Naive thymus-derived CD8-positive, alpha-beta T cell (primary cell): ENCODE measurements at regions not wholly inside any gene's neighbourhood (a gene's known extent, or its start where the extent isn't known, plus 50 kb on each side); places are given as distances from the start of the nearest gene placed in this dataset.
A peak's percentile ranks its signal among the peaks of the same experiment; 100 is the strongest.
"Not testable (repeated sequence)": the region's sequence is repeated elsewhere in the genome, so short reads cannot be mapped to it uniquely, and the experiment has no call there.

Source experiments
- ATAC-seq, 2 donors: fragments of 150-1000 bp; cut with Tn5 transposase in 1 of 2; sonication (Bioruptor Pico), chemical (Tn5 transposase) in 1 of 2; 1 replicate in 1 of 2; 2 replicates in 1 of 2; pipeline ENCODE4 v1.10.0; 2021; ENCODE audit warnings: mild to moderate bottlenecking in 2 of 2, moderate library complexity in 2 of 2
- POLR2A ChIA-PET: fragments of 350-600 bp; sonication (Branson Sonifier 250); formaldehyde crosslinking; loops from one replicate; lab custom pipeline; 2021; ENCODE audit warnings: antibody characterized with exemption; lab: Charles Lee
- DNase-seq, 10 donors: peaks; one replicate each; pipeline versions ENCODE4 v3.0.0 to v3.0.0-alpha.2; 2020 to 2022
- H3K27ac Mint-ChIP-seq, 10 donors: one replicate each; pipeline ENCODE4 v1.8.0; 2020 to 2022; ENCODE audit warnings: mild to moderate bottlenecking in 10 of 10, mixed read lengths in 10 of 10, moderate library complexity in 4 of 10, inconsistent platforms in 1 of 10
- H3K27me3 Mint-ChIP-seq, 5 donors: one replicate each; pipeline ENCODE4 v1.8.0; 2021 to 2022; ENCODE audit warnings: mixed read lengths in 5 of 5
- H3K36me3 Mint-ChIP-seq, 3 donors: one replicate each; pipeline ENCODE4 v1.8.0; 2020 to 2022; ENCODE audit warnings: mixed read lengths in 3 of 3, mild to moderate bottlenecking in 2 of 3, inconsistent platforms in 1 of 3
- H3K4me1 Mint-ChIP-seq, 4 donors: one replicate each; pipeline ENCODE4 v1.8.0; 2021 to 2022; ENCODE audit warnings: mixed read lengths in 4 of 4
- H3K4me3 Mint-ChIP-seq, 10 donors: one replicate each; pipeline ENCODE4 v1.8.0; 2020 to 2022; ENCODE audit warnings: mild to moderate bottlenecking in 10 of 10, mixed read lengths in 10 of 10, moderate library complexity in 6 of 10, inconsistent platforms in 1 of 10
- H3K9me3 Mint-ChIP-seq, 9 donors: one replicate each; pipeline ENCODE4 v1.8.0; 2020 to 2022; ENCODE audit warnings: mixed read lengths in 9 of 9, mild to moderate bottlenecking in 3 of 9, inconsistent platforms in 1 of 9, moderate library complexity in 1 of 9

DNA sequence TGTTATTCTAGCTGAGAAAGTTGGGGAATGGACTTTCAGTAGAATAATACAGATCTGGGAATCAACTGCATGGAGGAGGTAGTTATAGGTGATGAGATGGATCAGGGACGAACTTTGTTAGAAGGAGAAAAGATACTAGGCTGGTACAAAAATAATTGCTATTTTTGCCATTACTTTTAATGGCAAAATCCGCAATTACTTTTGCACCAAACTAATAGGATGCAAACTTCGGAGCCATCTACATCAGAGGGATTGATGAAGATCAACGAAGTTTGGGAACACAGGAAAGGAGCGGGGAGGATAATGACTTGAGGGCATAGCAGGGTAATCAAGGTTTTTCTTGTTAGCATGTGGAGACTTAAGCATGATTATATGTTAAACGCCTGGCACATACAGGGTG, 111.9 kb downstream of the DEFB131A start:
- H3K27ac Mint-ChIP-seq, H3K4me1 Mint-ChIP-seq, DNase-seq, H3K27me3 Mint-ChIP-seq, H3K4me3 Mint-ChIP-seq, H3K9me3 Mint-ChIP-seq, ATAC-seq, POLR2A ChIA-PET, H3K36me3 Mint-ChIP-seq: not testable (repeated sequence)

DNA sequence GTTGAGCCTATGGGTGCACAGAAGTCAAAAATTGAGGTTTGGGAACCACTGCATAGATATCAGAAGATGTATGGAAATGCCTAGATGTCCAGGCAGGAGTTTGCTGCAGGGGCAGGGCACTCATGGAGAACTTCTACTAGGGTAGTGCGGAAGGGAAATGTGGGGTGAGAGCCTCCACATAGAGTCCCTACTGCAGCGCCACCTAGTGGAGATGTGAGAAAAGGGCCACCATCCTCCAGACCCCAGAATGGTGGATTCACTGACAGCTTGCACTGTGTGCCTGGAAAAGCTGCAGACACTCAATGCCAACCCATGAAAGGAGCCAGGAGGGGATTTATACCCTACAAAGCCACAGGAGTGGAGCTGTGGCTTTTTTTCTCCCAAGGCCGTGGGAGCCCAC, 133.7 kb downstream of the DEFB131A start:
- H3K4me3 Mint-ChIP-seq, POLR2A ChIA-PET, H3K4me1 Mint-ChIP-seq, ATAC-seq, H3K27me3 Mint-ChIP-seq, H3K27ac Mint-ChIP-seq, DNase-seq: not testable (repeated sequence)
- Mint-ChIP-seq H3K9me3 (peaks cover 16 to 67% (median 44%) of the 10 kb centered on the region in 9 donors), H3K36me3 (peaks cover 2 to 31% (median 13%) of the 10 kb centered on the region in 3 donors)

DNA sequence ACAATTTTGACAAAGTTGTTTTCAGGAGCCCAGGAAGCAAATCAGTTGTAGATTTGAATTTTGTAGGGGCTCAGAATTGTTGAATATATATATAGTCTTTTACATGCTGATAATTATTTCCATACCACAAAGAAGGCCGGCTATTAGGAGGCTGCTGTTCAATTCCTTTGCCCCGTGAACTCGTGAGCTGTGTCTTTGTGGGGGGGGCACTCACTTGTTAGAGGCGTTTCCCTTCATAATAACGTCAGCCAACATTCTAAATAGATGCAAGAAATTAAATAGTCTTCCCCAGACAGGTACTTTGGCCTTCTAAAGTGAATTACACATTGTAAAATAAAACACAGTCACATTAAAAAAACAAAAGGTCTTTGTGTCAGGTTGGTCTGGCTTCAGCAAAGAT, 138.7 kb downstream of the DEFB131A start:
- ATAC-seq, H3K27me3 Mint-ChIP-seq, H3K4me3 Mint-ChIP-seq, POLR2A ChIA-PET, H3K4me1 Mint-ChIP-seq, H3K27ac Mint-ChIP-seq, DNase-seq: not testable (repeated sequence)
- peaks cover 8 to 44% (median 25%) of the 10 kb centered on the region in 9 donors for H3K9me3 Mint-ChIP-seq
- peaks cover 2 to 17% (median 6%) of the 10 kb centered on the region in 3 donors for H3K36me3 Mint-ChIP-seq

DNA sequence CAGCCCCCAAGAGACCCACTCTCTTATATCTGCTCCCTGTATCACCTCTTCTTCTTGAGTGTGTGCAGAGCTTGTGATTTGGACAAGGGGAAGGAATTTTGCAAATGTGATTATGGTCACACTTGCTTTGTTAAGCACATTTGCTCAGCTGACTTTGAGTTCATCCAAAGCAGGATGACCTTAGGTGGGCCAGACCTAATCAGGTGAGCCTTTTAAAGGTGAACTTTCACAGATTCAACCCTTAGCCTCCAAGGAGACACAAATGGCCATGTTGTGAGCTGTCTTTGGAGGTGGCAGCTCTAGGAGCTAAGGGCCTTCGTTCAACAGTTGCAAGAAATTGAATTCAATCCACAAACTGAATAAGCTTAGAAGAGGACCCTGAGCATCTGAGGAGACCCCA, 147.8 kb downstream of the DEFB131A start:
- peaks cover 0 to 7% (median 3%) of the 10 kb centered on the region in 4 donors for H3K4me1 Mint-ChIP-seq
- H3K4me3 Mint-ChIP-seq, result no peak overlapping the region
- peaks cover 0 to 42% (median 16%) of the 10 kb centered on the region in 9 donors for H3K9me3 Mint-ChIP-seq
- DNase-seq (no peak), ATAC-seq (no peak)
- H3K36me3 Mint-ChIP-seq, result peaks cover 9 to 56% (median 20%) of the 10 kb centered on the region in 3 donors
- H3K27ac Mint-ChIP-seq, result no peak overlapping the region
- POLR2A ChIA-PET, result no interaction called here
- H3K27me3 Mint-ChIP-seq, result no peaks in the 10 kb centered on the region

DNA sequence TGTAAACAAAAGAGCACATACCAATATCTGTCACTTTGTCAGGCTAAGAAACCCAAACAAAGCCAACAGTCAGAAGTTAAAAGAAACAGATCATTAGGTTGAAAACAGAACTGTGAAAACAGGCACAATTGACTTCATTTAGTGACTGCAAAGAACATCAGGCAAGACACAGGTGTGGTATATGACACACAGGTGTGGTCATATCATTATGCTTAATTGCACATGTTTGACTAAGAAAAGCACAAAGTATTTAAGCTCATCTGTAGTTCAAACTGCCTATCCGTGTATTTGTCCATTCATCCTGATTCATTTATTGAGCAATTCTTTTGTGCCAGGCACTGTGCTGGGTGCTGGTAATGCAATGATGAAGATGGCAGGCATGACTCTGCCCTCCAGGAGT, 150.7 kb downstream of the DEFB131A start:
- peaks cover 0 to 15% (median 3%) of the 10 kb centered on the region in 4 donors for H3K4me1 Mint-ChIP-seq
- no peak for ATAC-seq
- peaks cover 12 to 69% (median 23%) of the 10 kb centered on the region in 3 donors for H3K36me3 Mint-ChIP-seq
- POLR2A ChIA-PET, result no interaction called here
- H3K27me3 Mint-ChIP-seq, result no peaks in the 10 kb centered on the region
- no peak for DNase-seq
- H3K27ac Mint-ChIP-seq, result no peak overlapping the region
- peaks cover 0 to 31% (median 13%) of the 10 kb centered on the region in 9 donors for H3K9me3 Mint-ChIP-seq
- no peak overlapping the region for H3K4me3 Mint-ChIP-seq

DNA sequence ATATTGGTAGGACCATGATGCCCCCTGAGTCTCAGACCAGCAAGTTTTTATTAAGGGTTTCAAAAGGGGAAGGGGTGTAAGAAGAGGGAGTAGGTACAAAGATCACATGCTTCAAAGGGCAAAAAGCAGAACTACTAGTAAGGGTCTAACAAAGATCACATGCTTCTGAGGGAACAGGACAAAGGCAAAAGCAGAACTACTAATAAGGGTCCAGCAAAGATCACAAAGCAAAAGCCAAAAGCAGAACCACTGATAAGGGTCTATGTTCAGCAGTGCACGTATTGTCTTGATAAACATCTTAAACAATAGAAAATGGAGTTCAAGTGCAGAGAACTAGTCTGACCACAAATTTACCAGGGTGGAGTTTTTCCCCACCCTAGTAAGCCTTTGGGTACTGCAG, 151.3 kb downstream of the DEFB131A start:
- Mint-ChIP-seq H3K36me3 (peaks cover 7 to 65% (median 23%) of the 10 kb centered on the region in 3 donors), H3K9me3 (peaks cover 0 to 26% (median 10%) of the 10 kb centered on the region in 9 donors), H3K4me1 (peaks cover 0 to 15% (median 3%) of the 10 kb centered on the region in 4 donors)
- ATAC-seq, H3K27ac Mint-ChIP-seq, H3K4me3 Mint-ChIP-seq, H3K27me3 Mint-ChIP-seq, POLR2A ChIA-PET, DNase-seq: not testable (repeated sequence)

DNA sequence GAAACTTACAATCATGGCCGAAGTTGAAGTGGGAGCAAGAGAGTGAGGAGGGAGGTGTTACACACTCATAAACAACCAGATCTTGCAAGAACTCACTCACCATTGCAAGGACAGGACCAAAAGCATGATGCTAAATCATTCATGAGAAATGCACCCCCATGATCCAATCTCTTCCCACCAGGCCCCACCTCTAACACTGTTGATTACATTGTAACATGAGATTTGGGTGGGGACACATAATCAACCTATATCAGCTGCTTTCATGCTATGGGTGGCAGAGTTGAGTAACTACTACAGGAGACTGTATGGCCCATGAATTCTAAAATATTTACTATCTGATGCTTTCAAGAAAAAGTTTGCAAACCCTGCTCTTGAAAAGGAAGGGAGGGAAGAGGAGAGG, 155.1 kb downstream of the DEFB131A start:
- no peak for DNase-seq
- POLR2A ChIA-PET, result no interaction called here
- H3K4me1 Mint-ChIP-seq, result peaks cover 26 to 43% (median 27%) of the 10 kb centered on the region in 4 donors
- H3K4me3 Mint-ChIP-seq, result no peak overlapping the region
- peak overlapping the region in 2 of 10 donors; percentile 15 to 20 for H3K27ac Mint-ChIP-seq
- H3K36me3 Mint-ChIP-seq, result peaks cover 3 to 38% (median 17%) of the 10 kb centered on the region in 3 donors
- peaks cover 0 to 19% (median 0%) of the 10 kb centered on the region in 9 donors for H3K9me3 Mint-ChIP-seq
- H3K27me3 Mint-ChIP-seq, result no peaks in the 10 kb centered on the region
- no peak for ATAC-seq

DNA sequence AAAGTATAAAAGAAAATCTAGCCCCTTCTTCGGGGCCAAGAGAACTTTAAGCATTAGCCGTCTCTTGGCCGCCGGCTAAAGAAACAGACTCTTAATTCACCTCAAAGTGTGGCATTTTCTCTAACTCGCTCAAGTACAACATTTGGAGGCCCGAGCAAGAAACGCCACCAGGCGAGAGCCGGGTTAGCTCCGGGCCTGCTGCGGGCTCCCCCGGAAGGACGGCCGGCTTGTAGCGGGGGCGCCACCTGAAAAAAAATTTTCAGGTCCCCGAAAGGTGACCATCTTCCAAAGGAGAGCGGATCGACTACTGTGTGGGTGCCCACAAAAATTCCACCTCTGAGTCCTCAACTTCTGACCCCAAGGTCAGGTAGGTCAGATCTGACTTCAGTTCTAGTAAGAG, 156.0 kb downstream of the DEFB131A start:
- H3K36me3 Mint-ChIP-seq, result peaks cover 3 to 29% (median 7%) of the 10 kb centered on the region in 3 donors
- POLR2A ChIA-PET, result no interaction called here
- H3K9me3 Mint-ChIP-seq, result peaks cover 0 to 15% (median 0%) of the 10 kb centered on the region in 9 donors
- peak overlapping the region in 1 of 10 donors; percentile 100 for H3K27ac Mint-ChIP-seq
- DNase-seq (no peak), ATAC-seq (no peak)
- H3K4me1 Mint-ChIP-seq, result peaks cover 35 to 52% (median 36%) of the 10 kb centered on the region in 4 donors
- no peak overlapping the region for H3K4me3 Mint-ChIP-seq
- no peaks in the 10 kb centered on the region for H3K27me3 Mint-ChIP-seq

DNA sequence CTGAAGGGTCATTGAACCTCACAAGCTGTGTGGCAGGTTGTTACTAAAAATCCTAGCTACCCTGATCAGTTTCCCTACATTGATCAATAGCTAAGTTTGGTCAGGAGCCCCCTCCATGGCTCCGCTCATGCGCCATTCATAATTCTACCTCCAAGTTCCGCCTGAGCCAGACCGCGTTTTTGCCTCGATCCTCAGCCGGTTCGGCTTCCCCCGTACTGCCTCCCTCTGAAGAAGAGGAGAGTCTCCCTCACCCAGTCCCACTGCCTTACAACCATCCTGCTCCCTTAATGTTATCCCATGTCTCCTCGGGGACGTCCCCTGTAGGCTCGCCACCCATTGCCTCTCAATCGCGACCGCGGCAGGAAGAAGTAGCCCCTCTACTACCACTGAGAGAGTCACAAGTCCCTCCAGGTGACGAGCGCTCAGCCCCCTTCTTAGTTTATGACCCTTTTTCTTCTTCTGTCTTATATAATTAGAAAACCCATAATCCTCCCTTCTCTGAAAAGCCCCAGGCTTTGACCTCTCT, 158.2 kb downstream of the DEFB131A start:
- POLR2A ChIA-PET, result no interaction called here
- peaks cover 39 to 54% (median 48%) of the 10 kb centered on the region in 4 donors for H3K4me1 Mint-ChIP-seq
- no peaks in the 10 kb centered on the region for H3K27me3 Mint-ChIP-seq
- H3K9me3 Mint-ChIP-seq, result peaks cover 0 to 3% (median 0%) of the 10 kb centered on the region in 9 donors
- no peak for DNase-seq
- peak overlapping the region in 9 of 10 donors; percentile 21 to 94 (median 52) for H3K4me3 Mint-ChIP-seq
- no peak for ATAC-seq
- H3K36me3 Mint-ChIP-seq, result peaks cover 3 to 11% (median 4%) of the 10 kb centered on the region in 3 donors
- peak overlapping the region; percentile 27 to 100 (median 81) for H3K27ac Mint-ChIP-seq

DNA sequence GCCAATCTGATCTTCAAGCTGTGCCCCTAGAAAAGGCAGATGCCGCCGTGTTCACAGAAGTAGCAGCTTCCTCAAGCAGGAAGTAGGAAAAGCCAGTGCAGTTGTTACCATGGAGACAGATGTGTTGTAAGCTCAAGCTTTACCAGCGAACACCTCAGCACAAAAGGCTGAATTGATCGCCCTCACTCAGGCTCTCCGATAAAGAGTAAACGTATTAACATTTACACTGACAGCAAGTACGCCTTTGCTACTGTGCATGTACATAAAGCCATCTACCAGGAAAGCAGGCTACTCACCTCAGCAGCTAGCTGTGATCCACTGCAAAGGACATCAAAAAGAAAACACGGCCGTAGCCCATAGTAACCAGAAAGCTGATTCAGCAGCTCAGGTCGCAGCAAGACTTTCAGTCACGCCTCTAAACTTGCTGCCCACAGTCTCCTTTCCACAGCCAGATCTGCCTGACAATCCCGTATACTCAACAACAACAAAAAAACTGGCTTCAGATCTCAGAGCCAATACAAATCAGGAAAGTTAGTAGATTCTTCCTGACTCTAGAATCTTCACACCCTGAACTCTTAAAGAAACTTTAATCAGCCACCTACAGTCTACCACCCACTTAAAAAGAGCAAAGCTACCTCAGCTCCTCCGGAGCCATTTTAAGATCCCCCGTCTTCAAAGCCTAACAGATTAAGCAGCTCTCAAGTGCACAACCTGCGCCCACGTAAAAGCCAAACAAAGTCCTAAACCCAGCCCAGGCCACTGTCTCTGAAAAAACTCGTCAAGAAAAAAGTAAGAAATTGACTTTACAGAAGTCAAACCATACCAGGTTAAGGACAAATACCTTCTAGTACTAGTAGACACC, 160.0 kb downstream of the DEFB131A start:
- POLR2A ChIA-PET, H3K36me3 Mint-ChIP-seq, H3K9me3 Mint-ChIP-seq, H3K27me3 Mint-ChIP-seq, ATAC-seq: not testable (repeated sequence)
- H3K4me1 Mint-ChIP-seq, result peaks cover 39 to 56% (median 51%) of the 10 kb centered on the region in 4 donors
- DNase-seq, result peak; percentile 7 to 78 (median 63)
- peak overlapping the region; percentile 93 to 100 (median 98) for H3K27ac Mint-ChIP-seq
- H3K4me3 Mint-ChIP-seq, result peak overlapping the region; percentile 88 to 95 (median 92)

DNA sequence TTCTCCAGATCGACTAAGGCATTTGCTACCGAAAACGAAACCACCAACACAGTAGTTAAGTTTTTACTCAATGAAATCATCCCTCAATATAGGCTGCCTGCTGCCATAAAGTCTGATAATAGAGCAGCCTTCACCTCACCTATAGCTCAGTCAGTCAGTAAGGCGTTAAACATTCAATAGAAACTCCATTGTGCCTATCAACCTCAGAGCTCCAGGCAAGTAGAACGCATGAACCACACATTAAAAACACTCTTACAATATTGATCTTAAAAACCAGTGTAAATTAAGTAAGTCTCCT, 160.6 kb downstream of the DEFB131A start:
- H3K27me3 Mint-ChIP-seq, POLR2A ChIA-PET, ATAC-seq, H3K36me3 Mint-ChIP-seq, H3K9me3 Mint-ChIP-seq: not testable (repeated sequence)
- peak in 2 of 10 donors; percentile 13 to 14 for DNase-seq
- H3K4me1 Mint-ChIP-seq, result peaks cover 39 to 56% (median 51%) of the 10 kb centered on the region in 4 donors
- peak overlapping the region; percentile 88 to 95 (median 92) for H3K4me3 Mint-ChIP-seq
- peak overlapping the region; percentile 93 to 100 (median 98) for H3K27ac Mint-ChIP-seq

DNA sequence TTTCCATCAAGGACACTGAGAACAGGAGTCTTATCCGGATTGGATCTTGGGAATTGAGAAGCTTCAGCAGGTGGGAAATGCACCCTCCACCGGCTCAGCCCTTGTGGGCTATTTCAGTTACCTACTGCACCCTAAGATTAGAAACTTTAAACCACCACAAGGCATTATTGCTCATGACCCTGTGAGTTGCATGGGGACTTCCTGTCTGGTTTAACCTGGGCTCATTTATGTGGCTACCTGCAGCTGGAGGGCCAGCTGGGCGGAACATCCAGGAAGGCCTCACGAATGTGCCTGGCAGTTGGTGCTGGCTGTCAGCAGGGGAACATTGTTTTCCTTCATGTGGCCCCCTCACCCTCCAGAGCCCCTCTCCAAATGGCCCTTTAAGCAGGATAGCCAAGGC, 164.1 kb downstream of the DEFB131A start:
- ATAC-seq (no peak), DNase-seq (no peak)
- Mint-ChIP-seq H3K36me3 (no peaks in the 10 kb centered on the region), H3K27me3 (no peaks in the 10 kb centered on the region), H3K9me3 (no peaks in the 10 kb centered on the region), H3K27ac (no peak overlapping the region), H3K4me1 (peaks cover 21 to 36% (median 32%) of the 10 kb centered on the region in 4 donors), H3K4me3 (no peak overlapping the region)
- POLR2A ChIA-PET, result no interaction called here

DNA sequence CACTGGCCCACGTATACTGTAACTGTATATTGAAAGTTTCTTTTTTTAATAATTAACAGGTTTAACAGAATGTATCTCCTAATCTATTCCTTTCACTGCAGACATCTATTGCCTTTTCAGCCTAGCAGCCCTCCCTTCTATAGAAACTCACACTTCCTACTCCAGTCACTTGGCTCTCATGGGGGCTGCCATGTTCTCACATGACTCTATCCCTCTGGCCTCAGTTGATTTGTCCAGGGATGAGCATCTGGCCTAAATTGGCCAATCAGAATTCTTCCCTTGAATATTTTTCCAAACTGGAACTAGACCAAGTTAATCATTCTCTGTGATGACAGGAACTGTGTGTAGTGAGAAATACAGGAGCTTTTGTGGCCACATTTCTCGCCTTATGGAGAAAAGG, 166.1 kb downstream of the DEFB131A start:
- H3K9me3 Mint-ChIP-seq, H3K36me3 Mint-ChIP-seq, DNase-seq, H3K4me3 Mint-ChIP-seq, POLR2A ChIA-PET, ATAC-seq, H3K27me3 Mint-ChIP-seq: not testable (repeated sequence)
- peak overlapping the region in 2 of 10 donors; percentile 12 to 60 for H3K27ac Mint-ChIP-seq
- H3K4me1 Mint-ChIP-seq, result peaks cover 9 to 20% (median 13%) of the 10 kb centered on the region in 4 donors
